Neural cell (in vitro differentiated cells): ENCODE measurements at regions not wholly inside any gene's neighbourhood (a gene's known extent, or its start where the extent isn't known, plus 50 kb on each side); places are given as distances from the start of the nearest gene placed in this dataset.

Source experiments
- H2AFZ ChIP-seq: fragments of 200-600, 300-800 bp; sonication (generic), shearing (Covaris generic); 2 replicates; pipeline ENCODE4 v1.6.0; 2014; ENCODE audit warnings: low read depth, mild to moderate bottlenecking, antibody characterized with exemption, low read length, moderate library complexity
- H3F3A ChIP-seq: fragments of 200-600 bp; shearing (Covaris generic); 2 replicates; pipeline ENCODE4 v1.6.1; 2016; ENCODE audit warnings: mild to moderate bottlenecking, moderate library complexity, mixed read lengths, antibody characterized with exemption, low read length; ENCODE audit not compliant: insufficient read depth, poor library complexity, severe bottlenecking
- H3K27ac ChIP-seq: fragments of 200-600, 300-800 bp; sonication (generic), shearing (Covaris generic); 2 replicates; pipeline ENCODE4 v1.5.1; 2014; ENCODE audit warnings: mild to moderate bottlenecking, low read length, moderate library complexity
- H3K27me3 ChIP-seq: fragments of 300-800, 200-600 bp; sonication (generic), shearing (Covaris generic); 2 replicates; pipeline ENCODE4 v1.6.0; 2014; ENCODE audit warnings: mild to moderate bottlenecking, low read depth, low read length, moderate library complexity; ENCODE audit not compliant: insufficient read depth
- H3K36me3 ChIP-seq: fragments of 300-800, 200-600 bp; sonication (generic), shearing (Covaris generic); 2 replicates; pipeline ENCODE4 v1.5.1; 2014; ENCODE audit warnings: mild to moderate bottlenecking, antibody characterized with exemption, low read length, moderate library complexity; ENCODE audit not compliant: insufficient read depth
- H3K4me2 ChIP-seq: fragments of 300-800, 200-600 bp; sonication (generic), shearing (Covaris generic); 2 replicates; pipeline ENCODE4 v1.6.0; 2014; ENCODE audit warnings: mild to moderate bottlenecking, low read length
- H3K4me3 ChIP-seq: fragments of 300-800, 200-600 bp; sonication (generic), shearing (Covaris generic); 2 replicates; pipeline ENCODE4 v1.5.1; 2014; ENCODE audit warnings: mild to moderate bottlenecking, low read length, moderate library complexity
- H3K79me2 ChIP-seq: fragments of 200-600 bp; shearing (Covaris generic); replicated peaks from 2 replicates; pipeline ENCODE4 v1.6.0; 2014; ENCODE audit warnings: mild to moderate bottlenecking, low read length, moderate library complexity; ENCODE audit not compliant: insufficient read depth
- H3K9ac ChIP-seq: fragments of 300-800, 200-600 bp; sonication (generic), shearing (Covaris generic); 2 replicates; pipeline ENCODE4 v1.6.1; 2016; ENCODE audit warnings: mild to moderate bottlenecking, low read length, mixed read lengths
- H3K9me2 ChIP-seq: fragments of 200-600 bp; shearing (Covaris generic); 2 replicates; pipeline ENCODE4 v1.6.1; 2016; ENCODE audit warnings: mild to moderate bottlenecking, low read length, mixed read lengths; ENCODE audit not compliant: insufficient read depth
- H3K9me3 ChIP-seq: fragments of 200-600, 300-800 bp; sonication (generic), shearing (Covaris generic); 2 replicates; pipeline ENCODE4 v1.6.1; 2016; ENCODE audit warnings: mild to moderate bottlenecking, mixed run types, low read length, moderate library complexity, mixed read lengths
- H4K20me1 ChIP-seq: fragments of 200-600 bp; shearing (Covaris generic); 2 replicates; pipeline ENCODE4 v1.6.1; 2016; ENCODE audit warnings: mild to moderate bottlenecking, mixed run types; ENCODE audit not compliant: insufficient read depth
- CTCF ChIP-seq: fragments of 450-650 bp; IDR thresholded peaks from 2 replicates; pipeline ENCODE4 v1.5.1; 2014; ENCODE audit warnings: antibody characterized with exemption, mild to moderate bottlenecking, moderate library complexity; ENCODE audit not compliant: poor library complexity, severe bottlenecking
- EP300 ChIP-seq: fragments of 450-650 bp; conservative IDR thresholded peaks from 2 replicates; pipeline ENCODE4 v1.6.1; 2014; ENCODE audit warnings: antibody characterized with exemption, mild to moderate bottlenecking, moderate library complexity; ENCODE audit not compliant: poor library complexity, severe bottlenecking
- EZH2 ChIP-seq: fragments of 200-600, 300-800 bp; shearing (Covaris generic), sonication (generic); IDR thresholded peaks from 2 replicates; pipeline ENCODE4 v1.6.1; 2014; ENCODE audit warnings: antibody characterized with exemption, low read length, borderline replicate concordance, mild to moderate bottlenecking; ENCODE audit not compliant: insufficient read depth, poor library complexity, severe bottlenecking
- MXI1 ChIP-seq: fragments of 450-650 bp; conservative IDR thresholded peaks from 2 replicates; pipeline ENCODE4 v1.6.1; 2014; ENCODE audit warnings: antibody characterized with exemption, mild to moderate bottlenecking; ENCODE audit not compliant: poor library complexity, severe bottlenecking
- POLR2AphosphoS5 ChIP-seq: IDR thresholded peaks from 2 replicates; pipeline ENCODE4 v1.6.1; 2012
- RAD21 ChIP-seq: fragments of 450-650 bp; conservative IDR thresholded peaks from 2 replicates; pipeline ENCODE4 v1.6.1; 2014; ENCODE audit warnings: antibody characterized with exemption, mild to moderate bottlenecking, moderate library complexity
- SMC3 ChIP-seq: fragments of 450-650 bp; conservative IDR thresholded peaks from 2 replicates; pipeline ENCODE4 v1.6.1; 2014; ENCODE audit warnings: antibody characterized with exemption, mild to moderate bottlenecking, moderate library complexity; ENCODE audit not compliant: poor library complexity
- TAF1 ChIP-seq: IDR thresholded peaks from 2 replicates; pipeline ENCODE4 v1.6.1; 2012; ENCODE audit warnings: low read depth
- TF ChIP-seq, protein P1 (sequence below): IDR thresholded peaks from 2 replicates; pipeline ENCODE4 v1.6.1; 2012; ENCODE audit warnings: borderline replicate concordance

- Histone ChIP-seq H3K4me2 (no peak overlapping the region), H3K9me3 (no peaks in the 10 kb centered on the region), H3F3A (no peaks in the 10 kb centered on the region), H3K36me3 (no peaks in the 10 kb centered on the region), H3K4me3 (no peak overlapping the region), H3K9ac (no peak overlapping the region), H2AFZ (no peak overlapping the region), H3K27me3 (no peaks in the 10 kb centered on the region), H3K27ac (no peak overlapping the region), H4K20me1 (no peaks in the 10 kb centered on the region), H3K79me2 (no peaks in the 10 kb centered on the region), H3K9me2 (no peaks in the 10 kb centered on the region)
- TF ChIP-seq SMC3: no peak
- TF ChIP-seq CTCF: no peak
- no peak for TF ChIP-seq MXI1
- TF ChIP-seq, protein P1, sequence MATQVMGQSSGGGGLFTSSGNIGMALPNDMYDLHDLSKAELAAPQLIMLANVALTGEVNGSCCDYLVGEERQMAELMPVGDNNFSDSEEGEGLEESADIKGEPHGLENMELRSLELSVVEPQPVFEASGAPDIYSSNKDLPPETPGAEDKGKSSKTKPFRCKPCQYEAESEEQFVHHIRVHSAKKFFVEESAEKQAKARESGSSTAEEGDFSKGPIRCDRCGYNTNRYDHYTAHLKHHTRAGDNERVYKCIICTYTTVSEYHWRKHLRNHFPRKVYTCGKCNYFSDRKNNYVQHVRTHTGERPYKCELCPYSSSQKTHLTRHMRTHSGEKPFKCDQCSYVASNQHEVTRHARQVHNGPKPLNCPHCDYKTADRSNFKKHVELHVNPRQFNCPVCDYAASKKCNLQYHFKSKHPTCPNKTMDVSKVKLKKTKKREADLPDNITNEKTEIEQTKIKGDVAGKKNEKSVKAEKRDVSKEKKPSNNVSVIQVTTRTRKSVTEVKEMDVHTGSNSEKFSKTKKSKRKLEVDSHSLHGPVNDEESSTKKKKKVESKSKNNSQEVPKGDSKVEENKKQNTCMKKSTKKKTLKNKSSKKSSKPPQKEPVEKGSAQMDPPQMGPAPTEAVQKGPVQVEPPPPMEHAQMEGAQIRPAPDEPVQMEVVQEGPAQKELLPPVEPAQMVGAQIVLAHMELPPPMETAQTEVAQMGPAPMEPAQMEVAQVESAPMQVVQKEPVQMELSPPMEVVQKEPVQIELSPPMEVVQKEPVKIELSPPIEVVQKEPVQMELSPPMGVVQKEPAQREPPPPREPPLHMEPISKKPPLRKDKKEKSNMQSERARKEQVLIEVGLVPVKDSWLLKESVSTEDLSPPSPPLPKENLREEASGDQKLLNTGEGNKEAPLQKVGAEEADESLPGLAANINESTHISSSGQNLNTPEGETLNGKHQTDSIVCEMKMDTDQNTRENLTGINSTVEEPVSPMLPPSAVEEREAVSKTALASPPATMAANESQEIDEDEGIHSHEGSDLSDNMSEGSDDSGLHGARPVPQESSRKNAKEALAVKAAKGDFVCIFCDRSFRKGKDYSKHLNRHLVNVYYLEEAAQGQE: no peak
- TF ChIP-seq TAF1: no peak
- TF ChIP-seq EP300: no peak
- no peak for TF ChIP-seq RAD21
- TF ChIP-seq POLR2AphosphoS5: no peak
- no peak for TF ChIP-seq EZH2
Measured at GRCh38 chr7:28277364-28277763, 96.8 kb upstream of the JAZF1 start.

GRCh38 chr7:28277958-28278357 is 97.4 kb upstream of the JAZF1 start:
- no peaks in the 10 kb centered on the region for H3K9me2 ChIP-seq

More at GRCh38 chr7:28277958-28278357, 97.4 kb upstream of the JAZF1 start:
- H3K36me3 ChIP-seq: no peaks in the 10 kb centered on the region
- H3F3A ChIP-seq: no peaks in the 10 kb centered on the region
- no peak for TF ChIP-seq MXI1
- no peak for TF ChIP-seq EZH2
- no peak for TF ChIP-seq RAD21
- TF ChIP-seq SMC3: no peak
- TF ChIP-seq TAF1: no peak
- TF ChIP-seq, protein P1: no peak
- TF ChIP-seq CTCF: no peak
- no peak for TF ChIP-seq POLR2AphosphoS5
- no peak for TF ChIP-seq EP300
- H3K9me3 ChIP-seq: no peaks in the 10 kb centered on the region
- no peak overlapping the region for H3K9ac ChIP-seq
- H3K4me3 ChIP-seq: no peak overlapping the region
- no peak overlapping the region for H3K4me2 ChIP-seq
- H3K79me2 ChIP-seq: no peaks in the 10 kb centered on the region
- H4K20me1 ChIP-seq: no peaks in the 10 kb centered on the region
- H2AFZ ChIP-seq: no peak overlapping the region
- H3K27me3 ChIP-seq: no peaks in the 10 kb centered on the region
- no peak overlapping the region for H3K27ac ChIP-seq
